HG02588 (cell line): ENCODE measurements at regions not wholly inside any gene's neighbourhood (a gene's known extent, or its start where the extent isn't known, plus 50 kb on each side); places are given as distances from the start of the nearest gene placed in this dataset.
"Not testable (repeated sequence)": the region's sequence is repeated elsewhere in the genome, so short reads cannot be mapped to it uniquely, and the experiment has no call there.

ENCODE experiments used
- ATAC-seq: cut with Tn5 transposase; IDR thresholded peaks from one replicate; pipeline ENCODE4 v1.9.1; 2021; ENCODE audit warnings: mild to moderate bottlenecking, moderate library complexity; ENCODE audit not compliant: unreplicated experiment

DNA sequence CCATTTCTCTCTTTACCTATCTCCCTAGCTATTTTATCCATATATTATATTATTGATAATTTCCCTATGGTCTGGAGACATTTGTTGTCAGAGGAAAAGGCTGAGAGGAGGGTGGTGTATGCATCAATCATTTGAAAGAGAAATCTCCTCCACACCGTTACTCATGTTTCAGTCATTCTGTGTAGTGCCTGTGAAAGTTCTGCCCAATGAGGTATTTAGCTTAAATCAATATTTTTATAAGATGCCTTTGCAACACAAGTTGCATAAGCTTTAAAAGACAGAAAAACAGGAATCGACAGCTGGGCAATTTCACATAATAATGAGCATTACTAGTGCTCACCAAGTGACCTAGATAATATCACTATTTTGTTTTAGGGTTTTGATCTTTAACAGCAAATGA is 363.7 kb upstream of the FSIP2 start:
- no peak for ATAC-seq

DNA sequence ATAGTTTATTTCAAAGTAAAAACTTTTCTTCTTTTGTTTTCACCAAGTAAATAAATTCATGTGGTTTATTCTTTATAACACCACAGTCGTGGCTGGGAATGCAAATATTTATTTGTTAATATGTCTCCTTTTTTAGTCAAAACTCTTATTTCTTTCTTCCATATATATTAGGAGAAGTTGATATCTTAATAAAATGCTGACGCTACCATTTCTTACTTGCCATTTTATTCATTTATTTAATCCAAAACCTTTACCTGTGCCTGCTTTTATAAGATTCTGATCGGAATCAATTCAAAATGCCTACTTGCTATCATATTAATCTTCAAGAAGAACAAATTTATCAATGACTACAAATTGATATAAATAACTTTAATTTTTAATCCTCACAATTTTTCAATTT is 362.9 kb upstream of the FSIP2 start:
- ATAC-seq, result no peak

DNA sequence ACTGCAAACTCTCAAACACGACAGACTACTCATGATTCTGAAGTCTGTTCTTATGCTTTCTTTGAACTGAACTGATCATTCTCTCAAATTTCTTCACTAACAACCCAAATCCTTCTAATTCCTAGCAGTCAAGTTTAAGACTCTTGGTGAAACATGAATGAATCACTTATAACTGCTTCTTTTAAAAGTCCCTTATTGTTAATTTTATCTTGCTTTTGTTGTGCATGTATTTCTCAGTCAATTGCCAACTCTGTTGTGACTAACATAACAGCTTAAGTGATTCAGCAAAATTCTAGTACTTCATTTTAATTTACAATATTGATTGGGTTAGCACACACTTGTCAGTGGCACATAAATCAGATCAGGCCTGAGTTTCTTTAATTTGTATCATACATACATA is 357.0 kb upstream of the FSIP2 start:
- ATAC-seq, result no peak

DNA sequence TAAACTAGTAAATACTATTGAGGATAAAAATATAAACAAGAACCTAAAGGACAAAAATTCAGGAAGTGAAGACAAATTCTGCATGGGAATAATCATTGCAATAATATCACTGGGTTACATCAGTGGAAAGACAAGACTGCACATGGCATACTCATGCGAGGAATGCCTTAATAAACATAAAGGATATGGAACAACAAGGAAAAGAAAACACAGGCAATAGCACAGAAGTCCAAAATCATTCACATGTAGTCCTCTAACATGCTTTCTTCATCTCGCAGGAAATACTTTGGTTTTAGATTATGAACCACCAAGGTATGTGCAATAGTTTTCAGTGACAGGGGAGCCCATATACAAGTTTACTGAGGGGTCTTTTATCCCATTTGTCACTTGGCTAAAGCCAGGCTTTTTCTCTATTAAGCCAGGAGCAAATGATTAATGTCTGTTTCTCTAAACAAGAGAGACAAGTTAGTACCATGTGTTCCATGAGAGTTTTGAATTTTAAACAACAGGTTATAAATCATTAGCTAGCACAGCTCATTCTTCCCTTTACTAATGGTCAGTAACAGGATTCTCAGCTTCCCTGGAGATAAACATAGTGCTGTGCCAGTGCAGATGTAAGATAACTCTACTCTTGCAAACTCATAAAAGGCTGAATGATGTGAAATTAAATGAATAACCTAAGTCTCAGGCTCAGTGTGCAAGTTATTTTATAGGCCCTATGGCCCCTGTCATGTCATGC is 353.6 kb upstream of the FSIP2 start:
- no peak for ATAC-seq

DNA sequence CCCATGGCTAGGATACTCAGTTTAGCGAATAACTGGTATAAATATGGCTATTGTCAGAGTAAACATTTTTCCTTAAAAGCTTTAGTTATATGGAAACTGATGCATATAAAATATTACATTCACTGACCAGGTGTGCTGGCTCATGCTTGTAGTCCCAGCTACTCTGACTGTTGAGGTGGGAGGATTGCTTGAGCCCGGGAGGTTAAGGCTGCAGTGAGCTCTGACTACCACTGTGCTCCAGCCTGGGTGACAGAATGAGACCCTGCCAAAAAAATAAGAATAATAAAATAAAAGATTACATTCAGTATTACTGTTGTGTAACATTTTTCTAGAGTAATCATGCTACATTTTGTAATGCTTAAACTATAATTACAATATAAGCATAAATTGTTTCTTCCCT is 350.4 kb upstream of the FSIP2 start:
- ATAC-seq, result no peak

DNA sequence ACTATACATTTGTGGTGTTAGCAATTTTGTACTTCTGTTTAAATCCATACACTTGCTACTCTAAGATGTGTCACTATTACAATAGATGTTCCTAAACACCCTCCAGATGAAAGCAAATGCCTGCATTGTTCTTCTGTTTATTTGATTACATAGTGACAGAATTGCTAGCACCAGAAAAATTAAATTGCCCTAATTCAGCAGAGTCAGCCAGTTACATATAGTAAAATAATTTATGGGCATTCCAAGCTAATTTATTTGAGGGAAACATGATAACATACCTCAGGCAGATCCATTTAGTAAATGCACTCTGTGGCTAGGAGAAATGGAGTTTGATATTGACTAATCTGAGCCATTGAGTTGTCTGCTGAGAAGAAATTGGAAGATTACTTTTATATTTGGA is 347.1 kb upstream of the FSIP2 start:
- no peak for ATAC-seq

DNA sequence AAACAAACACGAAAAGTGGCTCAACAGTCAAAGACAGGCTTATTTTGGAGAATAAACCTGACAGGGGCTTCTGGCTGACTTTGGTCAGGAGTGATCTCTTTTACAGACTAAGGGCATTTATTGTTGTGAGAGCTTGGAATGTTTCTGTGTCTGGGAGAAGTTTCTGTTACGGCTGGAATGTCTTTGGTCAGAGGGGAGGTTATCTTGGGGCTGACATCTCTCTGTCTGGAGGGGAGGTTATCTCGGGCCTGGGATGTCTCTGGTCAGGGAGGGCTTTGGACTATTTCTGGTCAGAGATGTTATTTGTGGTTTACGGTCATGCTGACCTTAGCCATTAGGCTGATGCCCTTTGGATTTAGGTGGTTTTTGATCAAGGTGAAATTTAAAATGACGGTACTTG is 345.5 kb upstream of the FSIP2 start:
- ATAC-seq, result no peak

DNA sequence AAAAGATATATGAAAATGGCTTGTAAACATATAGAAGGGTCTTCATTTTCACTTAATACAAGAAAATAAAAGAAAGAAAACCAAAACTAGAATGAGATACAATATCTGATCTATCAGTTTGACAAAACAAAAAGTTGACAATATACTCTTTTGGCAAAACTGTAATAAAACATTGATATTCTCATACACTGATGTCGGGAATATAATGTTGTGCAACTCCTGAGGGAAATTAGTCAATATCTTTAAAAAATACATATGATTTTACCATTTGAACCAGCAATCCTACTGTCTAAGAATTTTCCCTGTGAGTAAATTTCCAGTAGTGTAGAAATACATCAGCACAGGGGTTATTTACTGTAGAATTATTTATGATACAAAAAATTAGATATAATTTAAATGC is 336.1 kb upstream of the FSIP2 start:
- no peak for ATAC-seq

DNA sequence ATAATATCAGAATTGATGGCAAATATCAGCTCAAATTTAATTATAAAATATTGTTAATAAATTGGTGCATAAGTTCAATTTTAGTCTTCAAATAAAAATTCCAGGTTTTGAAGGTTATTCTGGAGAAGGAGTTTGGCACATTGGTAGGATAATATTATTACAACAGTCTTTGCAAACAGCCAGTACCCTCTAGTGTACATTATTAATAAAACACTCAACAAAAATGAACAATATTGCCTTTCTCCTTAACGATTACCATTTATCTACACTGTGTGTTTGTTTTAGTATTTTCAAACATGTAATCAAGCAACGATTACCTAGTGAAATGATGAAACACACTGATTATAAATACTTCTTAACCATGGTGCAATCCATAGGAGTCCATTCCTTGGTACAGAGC is 334.0 kb upstream of the FSIP2 start:
- no peak for ATAC-seq

DNA sequence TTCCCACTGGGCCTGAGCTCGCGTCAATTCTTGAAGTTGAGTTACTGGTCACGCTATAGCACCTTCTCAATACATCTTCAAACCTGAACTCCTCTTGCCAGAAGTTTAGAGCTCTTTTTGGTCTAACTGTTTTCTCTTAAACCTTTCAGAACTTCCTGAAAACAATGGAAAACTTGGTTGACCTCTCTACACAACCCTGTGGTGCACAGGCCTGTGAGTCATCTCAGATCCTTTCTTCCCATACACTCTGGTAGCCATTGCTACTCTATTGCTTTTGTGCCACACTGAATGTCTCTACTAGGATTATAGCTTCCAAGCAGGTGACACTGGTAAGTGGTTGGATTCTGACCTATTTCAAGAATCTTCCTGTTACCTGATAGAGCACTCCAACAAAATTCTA is 321.5 kb upstream of the FSIP2 start:
- no peak for ATAC-seq

DNA sequence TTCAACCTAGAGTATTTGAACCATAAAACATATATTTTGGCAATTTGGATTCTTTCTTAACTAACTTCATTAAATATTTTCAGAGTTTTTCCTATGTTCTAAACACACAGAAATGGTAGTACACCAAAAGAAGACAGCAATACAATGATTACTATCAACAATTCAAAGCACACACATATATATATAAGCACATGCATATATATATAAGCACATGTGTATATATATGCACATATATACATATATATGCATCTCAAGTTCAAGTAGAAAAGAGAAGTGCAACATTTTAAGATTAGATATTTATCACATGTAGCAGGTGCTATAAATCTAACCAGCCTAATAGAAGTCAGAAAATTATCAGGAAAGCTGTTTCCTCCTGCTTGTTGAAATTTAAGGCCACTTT is 320.9 kb upstream of the FSIP2 start:
- ATAC-seq, result no peak

DNA sequence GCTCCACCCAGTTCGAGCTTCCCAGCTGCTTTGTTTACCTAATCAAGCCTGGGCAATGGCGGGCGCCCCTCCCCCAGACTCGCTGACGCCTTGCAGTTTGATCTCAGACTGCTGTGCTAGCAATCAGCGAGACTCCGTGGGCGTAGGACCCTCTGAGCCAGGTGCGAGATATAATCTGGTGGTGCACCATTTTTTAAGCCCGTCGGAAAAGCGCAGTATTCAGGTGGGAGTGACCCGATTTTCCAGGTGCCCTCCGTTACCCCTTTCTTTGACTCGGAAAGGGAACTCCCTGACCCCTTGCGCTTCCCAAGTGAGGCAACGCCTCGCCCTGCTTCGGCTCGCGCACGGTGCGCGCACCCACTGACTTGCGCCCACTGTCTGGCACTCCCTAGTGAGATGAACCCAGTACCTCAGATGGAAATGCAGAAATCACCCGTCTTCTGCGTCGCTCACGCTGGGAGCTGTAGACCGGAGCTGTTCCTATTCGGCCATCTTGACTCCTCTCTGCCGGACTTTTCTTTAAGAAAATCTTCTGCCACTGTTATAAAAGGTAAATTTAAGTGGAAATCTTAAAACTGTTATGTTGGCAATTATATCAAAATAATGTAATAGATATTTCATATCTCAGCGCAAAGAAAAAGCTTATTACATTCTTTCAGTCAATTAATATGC is 313.5 kb upstream of the FSIP2 start:
- not testable (repeated sequence) for ATAC-seq

DNA sequence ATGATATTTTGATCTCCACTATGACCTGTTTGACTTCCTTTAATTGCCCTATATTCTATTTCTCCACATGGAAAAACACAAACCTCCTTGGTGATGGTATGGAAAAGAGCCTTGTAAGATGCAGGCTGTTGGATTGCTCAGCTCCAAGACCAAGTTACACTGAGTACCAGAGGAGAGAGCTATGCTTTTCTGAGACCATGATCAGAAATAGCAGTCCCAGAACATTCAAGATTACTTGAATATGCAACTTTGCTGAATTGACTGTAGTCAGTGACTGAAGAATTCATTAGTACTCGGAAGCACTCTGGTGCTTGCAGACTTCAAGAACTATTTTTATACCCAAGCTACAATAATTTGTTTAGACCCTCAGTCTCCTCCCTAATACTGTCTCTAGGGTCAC is 310.6 kb upstream of the FSIP2 start:
- ATAC-seq, result no peak

DNA sequence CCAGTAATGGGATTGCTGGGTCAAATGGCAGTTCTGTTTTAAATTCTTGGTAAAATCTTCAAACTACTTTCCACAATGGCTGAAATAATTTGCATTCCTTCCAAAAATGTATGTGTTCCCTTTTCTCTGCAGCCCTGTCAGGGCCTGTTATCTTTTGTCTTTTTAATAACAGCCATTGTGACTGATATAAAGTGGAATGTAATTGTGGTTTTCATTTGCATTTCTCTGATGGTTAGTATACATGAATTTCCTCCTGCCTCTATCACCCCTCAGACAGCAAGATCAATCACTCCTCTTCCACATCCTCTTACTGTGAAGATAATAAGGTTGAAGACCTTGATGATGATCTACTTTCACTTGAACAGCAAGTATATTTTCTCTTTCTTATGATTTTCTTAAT is 304.8 kb upstream of the FSIP2 start:
- ATAC-seq, result no peak

DNA sequence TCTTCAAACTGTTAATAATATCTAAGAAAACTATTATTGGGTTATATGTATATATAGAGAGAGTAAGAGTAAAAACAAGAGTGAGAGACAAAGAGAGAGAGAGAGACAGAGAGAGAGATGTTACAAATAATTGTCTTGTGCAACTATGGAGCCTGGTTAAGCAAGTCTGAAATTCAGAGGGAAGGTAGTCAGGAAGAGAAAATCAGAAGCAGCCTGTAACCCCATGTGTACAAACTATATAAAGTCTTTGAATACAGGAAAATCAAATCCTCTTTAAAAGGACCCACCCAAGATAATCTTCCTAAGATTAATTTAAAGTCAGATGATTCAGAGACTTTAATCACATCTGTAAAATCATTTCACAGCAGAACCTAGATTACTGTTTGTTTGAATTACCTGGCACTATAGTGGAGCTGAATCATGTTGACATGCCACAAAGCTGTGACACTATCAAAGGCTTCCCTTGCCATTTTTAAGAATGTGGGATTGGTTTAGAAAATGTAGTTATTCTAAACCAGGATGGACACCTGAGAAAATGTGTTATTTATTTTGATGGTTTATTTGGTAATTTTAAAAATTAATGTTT is 301.7 kb upstream of the FSIP2 start:
- ATAC-seq, result no peak

DNA sequence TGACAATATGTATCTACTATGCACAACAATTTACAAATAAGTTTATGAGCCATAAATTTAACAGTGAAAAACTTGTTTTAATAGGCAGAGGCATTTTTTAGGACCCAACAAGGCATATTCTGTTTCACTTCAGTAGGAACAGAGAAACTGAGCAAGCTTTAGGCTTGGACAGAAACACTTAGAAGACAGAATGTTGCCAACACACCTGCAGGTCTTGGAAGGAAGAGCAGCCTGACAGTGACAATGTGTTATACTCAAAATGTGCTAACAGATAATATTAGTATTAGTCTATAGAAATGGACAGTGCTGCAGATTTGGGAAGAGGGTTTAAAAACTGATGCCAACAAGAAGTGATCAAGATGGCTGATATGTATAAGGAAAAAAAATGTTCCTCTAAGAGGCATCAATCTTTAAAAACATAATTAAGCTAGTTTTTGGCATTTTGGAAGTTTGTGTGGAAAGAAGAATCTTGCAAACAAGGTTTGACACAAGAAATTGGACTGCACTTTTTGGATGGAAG is 297.1 kb upstream of the FSIP2 start:
- no peak for ATAC-seq

DNA sequence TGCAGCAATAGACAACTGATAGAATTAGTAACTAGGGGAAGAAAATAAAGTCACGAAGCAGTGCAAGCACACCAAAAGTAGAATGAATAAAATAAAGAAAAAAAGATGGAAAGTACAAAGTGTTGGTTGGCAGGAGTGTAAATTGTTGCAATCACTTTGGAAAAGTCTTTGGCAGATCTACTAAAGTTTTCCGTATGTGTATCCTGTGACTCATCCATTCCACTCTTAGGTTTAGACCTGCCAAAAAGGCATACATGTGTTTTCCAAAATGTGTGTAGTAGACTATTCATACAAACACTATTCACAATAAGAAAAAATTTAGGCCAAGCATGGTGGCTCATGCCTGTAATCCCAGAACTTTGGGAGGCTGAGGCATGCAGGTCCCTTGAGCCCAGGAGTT is 282.1 kb upstream of the FSIP2 start:
- no peak for ATAC-seq

DNA sequence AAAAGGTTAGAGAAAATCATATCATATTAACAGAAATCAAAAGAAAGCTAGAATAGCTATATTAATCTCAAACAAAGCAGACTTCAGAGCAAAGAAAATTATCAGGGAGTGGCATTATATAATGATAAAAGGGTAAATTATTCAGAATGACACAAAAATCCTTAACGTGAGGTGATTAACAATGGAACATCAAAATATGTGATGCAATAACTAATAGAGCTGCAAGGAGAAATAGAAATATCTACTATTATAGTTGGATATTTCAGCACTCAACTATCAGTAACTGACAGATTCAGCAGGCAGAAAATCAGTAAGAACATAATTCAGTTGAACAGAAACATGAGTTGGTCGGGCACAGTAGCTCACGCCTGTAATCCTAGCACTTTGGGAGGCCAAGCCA is 275.1 kb upstream of the FSIP2 start:
- no peak for ATAC-seq

DNA sequence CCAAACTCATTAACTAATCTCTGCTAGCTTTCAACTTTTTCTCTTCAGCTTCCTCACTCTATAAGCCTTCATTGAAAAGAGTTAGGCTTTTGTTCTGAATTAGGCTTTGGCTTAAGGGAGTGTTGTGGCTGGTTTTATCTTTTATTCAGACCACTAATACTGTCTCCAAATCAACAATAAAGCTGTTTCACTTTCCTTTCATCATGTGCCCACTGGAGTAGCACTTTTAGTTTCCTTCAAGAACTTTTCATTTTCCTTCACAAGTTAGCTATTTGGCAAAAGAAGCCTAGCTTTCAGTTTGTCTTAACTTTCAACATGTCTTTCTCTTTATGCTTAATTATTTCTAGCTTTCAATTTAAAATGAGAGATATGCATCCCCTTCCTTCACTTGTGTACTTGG is 271.7 kb upstream of the FSIP2 start:
- ATAC-seq, result no peak

DNA sequence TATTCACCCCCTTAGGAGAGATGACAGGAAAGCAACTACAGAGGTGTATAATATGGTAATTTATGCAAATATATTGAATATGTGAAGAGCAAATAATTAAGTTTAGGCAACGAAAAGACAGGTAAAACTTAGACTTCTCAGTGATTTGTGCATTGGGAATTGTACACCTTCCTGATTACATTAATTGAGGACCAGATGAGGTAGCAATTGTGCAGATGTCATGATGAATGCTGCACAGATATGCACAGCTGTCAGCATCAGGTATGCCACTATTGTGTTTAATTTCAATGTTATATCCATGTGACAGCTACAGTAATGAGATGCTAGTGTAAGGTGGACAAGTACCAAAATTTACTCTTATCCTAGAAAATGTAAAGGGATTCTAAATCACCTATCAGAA is 267.2 kb upstream of the FSIP2 start:
- ATAC-seq, result no peak

DNA sequence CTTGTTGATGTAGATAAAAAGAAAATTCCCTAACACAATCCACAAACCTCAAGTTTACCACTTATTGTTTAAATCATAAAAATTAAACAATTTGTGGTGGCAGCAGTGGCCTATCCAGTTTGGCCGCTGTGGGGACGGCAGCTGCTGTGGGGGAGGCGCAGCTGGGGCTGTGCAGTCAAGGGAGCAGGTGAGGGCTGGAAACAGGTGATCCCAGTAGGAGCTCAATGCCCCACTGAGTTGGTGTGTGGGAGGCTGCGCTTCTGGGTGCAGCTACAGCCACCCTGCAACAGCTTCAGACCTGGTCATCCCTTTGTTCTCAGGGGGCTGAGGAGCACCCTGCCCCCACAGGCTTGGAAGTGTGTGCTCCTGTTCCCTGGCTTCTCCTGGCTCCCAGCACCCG is 266.0 kb upstream of the FSIP2 start:
- ATAC-seq, result no peak

DNA sequence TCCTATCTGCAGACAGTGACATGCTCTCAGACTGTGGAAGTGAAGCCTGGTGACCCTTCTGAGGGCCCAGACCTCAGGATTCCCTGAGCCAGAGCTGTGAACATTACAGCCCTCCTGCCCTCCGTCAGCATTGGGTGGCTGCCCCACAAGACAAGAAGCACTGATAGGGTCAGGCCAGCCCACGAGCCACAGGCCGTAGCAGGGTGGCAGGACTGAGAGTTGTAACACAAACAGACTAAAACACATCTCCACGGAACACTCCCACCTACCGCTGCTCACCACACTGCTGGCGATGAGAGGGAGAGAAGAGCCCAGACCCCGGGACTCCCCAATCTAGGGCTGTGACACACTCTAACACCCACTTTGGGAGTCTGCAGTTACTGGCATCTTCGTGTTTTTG is 264.8 kb upstream of the FSIP2 start:
- no peak for ATAC-seq
